PC-3 (cell line): ENCODE measurements at regions not wholly inside any gene's neighbourhood (a gene's known extent, or its start where the extent isn't known, plus 50 kb on each side); places are given as distances from the start of the nearest gene placed in this dataset.

Experiments used
- ATAC-seq: fragments of 200-7000 bp; cut with Tn5 transposase; 2 replicates; pipeline ENCODE4 v1.9.1; 2020; ENCODE audit warnings: mild to moderate bottlenecking, moderate library complexity
- BruUV-seq: library from RNA; stranded (reverse); fragments of 400-500 nt; replicated peaks from 2 replicates; lab custom pipeline; 2021; lab: Mats Ljungman, UMichigan
- CTCF ChIA-PET: fragments of 300-600 bp; sonication (Branson Sonifier 250); formaldehyde crosslinking; loops from one replicate; lab custom pipeline; 2022; ENCODE audit warnings: antibody characterized with exemption; lab: Charles Lee
- POLR2A ChIA-PET: fragments of 300-600 bp; sonication (Branson Sonifier 250); formaldehyde crosslinking; loops from one replicate; lab custom pipeline; 2022; ENCODE audit warnings: antibody characterized with exemption; ENCODE audit not compliant: unreplicated experiment; lab: Charles Lee
- DNase-seq: peaks from one replicate; pipeline ENCODE4 v3.0.0-alpha.2; 2015
- H2AFZ ChIP-seq: fragments of 300-600 bp; sonication (generic); 2 replicates; pipeline ENCODE4 v1.6.0; 2016; ENCODE audit warnings: antibody characterized with exemption, low read length
- H3F3A ChIP-seq: fragments of 300-600 bp; sonication (generic); one replicate; pipeline ENCODE4 v1.6.0; 2017; ENCODE audit warnings: antibody characterized with exemption, low read length, control low read depth, mild to moderate bottlenecking; ENCODE audit not compliant: unreplicated experiment
- H3K27ac ChIP-seq: fragments of 300-600 bp; sonication (generic); 2 replicates; pipeline ENCODE4 v1.5.1; 2016; ENCODE audit warnings: mild to moderate bottlenecking, low read length
- H3K27me3 ChIP-seq: fragments of 300-600 bp; sonication (generic); 2 replicates; pipeline ENCODE4 v1.6.1; 2016; ENCODE audit warnings: low read length, mixed read lengths
- H3K36me3 ChIP-seq: fragments of 300-600 bp; sonication (generic); 2 replicates; pipeline ENCODE4 v1.6.1; 2016; ENCODE audit warnings: low read depth, mixed run types, low read length, mixed read lengths
- H3K4me1 ChIP-seq: fragments of 300-600 bp; sonication (generic); 2 replicates; pipeline ENCODE4 v1.5.1; 2016; ENCODE audit warnings: low read length; ENCODE audit not compliant: insufficient read depth
- H3K4me2 ChIP-seq: fragments of 300-600 bp; sonication (generic); 2 replicates; pipeline ENCODE4 v1.6.0; 2016; ENCODE audit warnings: low read length
- H3K4me3 ChIP-seq: fragments of 300-600 bp; sonication (generic); 2 replicates; pipeline ENCODE4 v1.5.1; 2016; ENCODE audit warnings: mild to moderate bottlenecking, low read length, mixed read lengths
- H3K79me2 ChIP-seq: fragments of 300-600 bp; sonication (generic); 2 replicates; pipeline ENCODE4 v1.6.1; 2017; ENCODE audit warnings: low read length, mixed read lengths
- H3K9ac ChIP-seq: fragments of 300-600 bp; sonication (generic); 2 replicates; pipeline ENCODE4 v1.6.0; 2016; ENCODE audit warnings: mild to moderate bottlenecking, low read length
- H3K9me2 ChIP-seq: fragments of 300-600 bp; sonication (generic); replicated peaks from 2 replicates; pipeline ENCODE4 v1.6.1; 2016; ENCODE audit warnings: mixed run types, low read length, mixed read lengths
- H3K9me3 ChIP-seq: fragments of 300-600 bp; sonication (generic); 2 replicates; pipeline ENCODE4 v1.6.1; 2016; ENCODE audit warnings: low read length, mixed read lengths
- H4K20me1 ChIP-seq: fragments of 300-600 bp; sonication (generic); 2 replicates; pipeline ENCODE4 v1.6.1; 2016; ENCODE audit warnings: low read length, mixed read lengths
- CTCF ChIP-seq: fragments of 300-600 bp; sonication (generic); conservative IDR thresholded peaks from 2 replicates; pipeline ENCODE4 v1.5.1; 2017; ENCODE audit warnings: antibody characterized with exemption, low read depth, mild to moderate bottlenecking, low read length
- EZH2 ChIP-seq: fragments of 300-600 bp; sonication (generic); IDR thresholded peaks from one replicate; pipeline ENCODE4 v1.6.1; 2017; ENCODE audit warnings: antibody characterized with exemption, mild to moderate bottlenecking, low read length; ENCODE audit not compliant: unreplicated experiment
- EZH2phosphoT487 ChIP-seq: fragments of 300-600 bp; sonication (generic); IDR thresholded peaks from 2 replicates; pipeline ENCODE4 v1.6.1; 2018; ENCODE audit warnings: mild to moderate bottlenecking, antibody characterized with exemption, low read length, borderline replicate concordance
- intact Hi-C: fragments of 100-400 bp; cut with micrococcal nuclease; formaldehyde crosslinking; loops from 2 replicates; pipeline ENCODE4 v1.9.0; 2023

DNA sequence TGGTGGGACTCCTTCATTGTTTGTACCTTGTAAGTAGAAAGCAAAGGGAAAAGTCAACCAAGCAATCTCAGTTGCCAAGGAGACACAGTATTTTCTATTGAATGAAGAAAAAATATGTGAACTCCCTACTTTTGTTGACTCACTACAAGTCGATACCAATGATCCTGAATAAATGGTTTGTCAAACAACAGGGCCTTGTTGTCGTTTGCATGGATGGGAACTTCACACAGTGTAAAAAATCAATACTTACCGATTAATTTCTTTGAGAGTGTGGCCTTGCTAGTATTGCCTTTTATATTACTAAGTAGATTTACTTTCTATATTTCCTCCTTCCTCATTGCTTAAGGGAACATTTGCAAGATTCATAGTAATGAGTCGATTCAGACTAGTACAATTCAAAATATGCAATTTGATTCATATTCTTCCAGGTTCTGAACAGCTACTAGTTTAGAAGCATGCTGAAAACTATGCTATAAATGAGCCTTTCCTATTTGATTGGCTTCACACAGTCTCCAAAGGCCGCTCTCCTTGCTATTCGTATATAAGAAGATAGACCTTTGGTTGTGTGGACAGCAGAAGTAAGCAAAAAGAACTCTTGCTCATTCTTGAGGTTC is 108.0 kb downstream of the ZNF330 start:
- no TSS peak for BruUV-seq
- Histone ChIP-seq H3K79me2 (no peaks in the 10 kb centered on the region), H3K27ac (peak overlapping the region; percentile 89), H3K9ac (peak overlapping the region; percentile 46), H3K9me2 (0 out of 2 replicates have a peak, but pooled peaks cover 3% of the 10 kb centered on the region), H3K36me3 (no peaks in the 10 kb centered on the region), H3K4me1 (peaks cover 38% of the 10 kb centered on the region), H3K27me3 (no peaks in the 10 kb centered on the region), H4K20me1 (no peaks in the 10 kb centered on the region), H3K9me3 (no peaks in the 10 kb centered on the region), H3K4me2 (peak overlapping the region; percentile 48), H2AFZ (no peak overlapping the region), H3F3A (no peaks in the 10 kb centered on the region), H3K4me3 (no peak overlapping the region)
- ATAC-seq (no peak; the same call in none of the 2 replicates), DNase-seq (peak; percentile 47)
- ChIA-PET CTCF (interaction anchor here (0.8 kb wide), 1 partner anchor 17 kb away, joined by 4 read pairs; no protein-coding TSS in a partner anchor), POLR2A (interaction anchor here (0.6 kb wide), 1 partner anchor 51 kb away, joined by 5 read pairs; no protein-coding TSS in a partner anchor)
- intact Hi-C loops, result loop anchor here (1.0 to 2.0 kb wide), 2 partner anchors 22 to 215 kb away; no protein-coding TSS in a partner anchor
- TF ChIP-seq EZH2phosphoT487, result no peak
- no peak for TF ChIP-seq EZH2
- TF ChIP-seq CTCF, result no peak

GRCh38 chr4:141329174-141329569 is 108.5 kb downstream of the ZNF330 start:
- peak overlapping the region; percentile 89 for H3K27ac ChIP-seq
- H3K9ac ChIP-seq, result peak overlapping the region; percentile 48
- H3F3A ChIP-seq, result no peaks in the 10 kb centered on the region
- 0 out of 2 replicates have a peak, but pooled peaks cover 3% of the 10 kb centered on the region for H3K9me2 ChIP-seq
- H3K9me3 ChIP-seq, result no peaks in the 10 kb centered on the region
- POLR2A ChIA-PET, result interaction anchor here (0.6 kb wide), 1 partner anchor 51 kb away, joined by 5 read pairs; no protein-coding TSS in a partner anchor
- no peaks in the 10 kb centered on the region for H3K36me3 ChIP-seq
- no peaks in the 10 kb centered on the region for H4K20me1 ChIP-seq
- intact Hi-C loops, result loop anchor here (1.0 to 2.0 kb wide), 2 partner anchors 22 to 214 kb away; no protein-coding TSS in a partner anchor
- CTCF ChIA-PET, result interaction anchor here (0.8 kb wide), 1 partner anchor 17 kb away, joined by 4 read pairs; no protein-coding TSS in a partner anchor
- peak overlapping the region; percentile 48 for H3K4me2 ChIP-seq
- peak overlapping the region; percentile 36; the same call in 1 of the 2 replicates for H3K4me3 ChIP-seq
- DNase-seq (peak; percentile 95), ATAC-seq (peak; percentile 94)
- H3K79me2 ChIP-seq, result no peaks in the 10 kb centered on the region
- BruUV-seq, result no TSS peak
- H3K4me1 ChIP-seq, result peaks cover 38% of the 10 kb centered on the region
- TF ChIP-seq EZH2, result no peak
- no peak for TF ChIP-seq EZH2phosphoT487
- TF ChIP-seq CTCF, result no peak
- H2AFZ ChIP-seq, result no peak overlapping the region
- no peaks in the 10 kb centered on the region for H3K27me3 ChIP-seq

DNA sequence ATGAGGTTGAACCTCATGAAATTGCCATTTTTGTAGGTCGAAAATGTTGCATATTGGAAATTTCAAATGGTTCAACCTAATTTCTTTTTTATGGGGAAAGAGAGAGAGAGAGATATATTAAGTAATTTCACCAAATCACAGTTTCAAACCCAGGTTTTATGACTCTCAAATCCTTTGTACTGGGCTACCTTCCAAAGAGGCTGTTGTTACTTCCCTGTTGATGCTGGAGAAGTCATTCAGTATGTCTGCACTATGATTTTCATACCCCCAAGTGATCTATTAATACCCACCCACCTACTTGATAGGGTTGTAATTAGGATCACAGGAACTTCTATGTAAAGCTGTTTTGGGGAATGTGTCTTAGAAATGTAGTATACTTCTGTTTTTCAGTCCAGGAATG is 109.9 kb downstream of the ZNF330 start:
- ChIA-PET POLR2A (no interaction called here), CTCF (no interaction called here)
- Histone ChIP-seq H3K36me3 (no peaks in the 10 kb centered on the region), H3K27ac (no peak overlapping the region), H2AFZ (no peak overlapping the region), H3K9me3 (no peaks in the 10 kb centered on the region), H3K27me3 (no peaks in the 10 kb centered on the region), H3K9ac (no peak overlapping the region), H3K4me3 (no peak overlapping the region), H4K20me1 (no peaks in the 10 kb centered on the region), H3K4me2 (no peak overlapping the region), H3K9me2 (0 out of 2 replicates have a peak, but pooled peaks cover 3% of the 10 kb centered on the region), H3K4me1 (peaks cover 38% of the 10 kb centered on the region), H3F3A (no peaks in the 10 kb centered on the region), H3K79me2 (no peaks in the 10 kb centered on the region)
- DNase-seq, result no peak
- no peak for ATAC-seq
- intact Hi-C loops, result no loop called here
- no TSS peak for BruUV-seq
- TF ChIP-seq EZH2, result no peak
- no peak for TF ChIP-seq CTCF
- TF ChIP-seq EZH2phosphoT487, result no peak
